ENCODE measurements at regions not wholly inside any gene's neighbourhood (a gene's known extent, or its start where the extent isn't known, plus 50 kb on each side); places are given as distances from the start of the nearest gene placed in this dataset.

- no peaks in the 10 kb centered on the region for H3K4me1 ChIP-seq
- no peak overlapping the region for H3K27ac ChIP-seq
- no peak for DNase-seq
- H3K36me3 ChIP-seq, result no peaks in the 10 kb centered on the region
- TF ChIP-seq CTCF (IDR thresholded peaks at IDR 0.05), result no peak
- TF ChIP-seq POLR2A (IDR thresholded peaks at IDR 0.05), result no peak
- no peaks in the 10 kb centered on the region for H3K27me3 ChIP-seq
- H3K4me3 ChIP-seq, result no peak overlapping the region
- intact Hi-C loops (cut with DNase I; ENCODE audit: low total_unique reads), result no loop called here
- no peaks in the 10 kb centered on the region for H3K9me3 ChIP-seq
Measured at GRCh38 chr4:177128306-177128705, 181.4 kb upstream of the NEIL3 start.

GRCh38 chr4:177131736-177132135 lies 177.9 kb upstream of the NEIL3 start:
- Histone ChIP-seq H3K4me3 (no peak overlapping the region), H3K27ac (no peak overlapping the region), H3K27me3 (no peaks in the 10 kb centered on the region), H3K9me3 (no peaks in the 10 kb centered on the region), H3K4me1 (no peaks in the 10 kb centered on the region), H3K36me3 (no peaks in the 10 kb centered on the region)
- intact Hi-C loops (cut with DNase I; ENCODE audit: low total_unique reads), result no loop called here
- no peak for DNase-seq
- TF ChIP-seq POLR2A (IDR thresholded peaks at IDR 0.05) (no peak), CTCF (IDR thresholded peaks at IDR 0.05) (no peak)

GRCh38 chr4:177147668-177148067 lies 162.0 kb upstream of the NEIL3 start:
- DNase-seq, result no peak
- no peak overlapping the region for H3K4me3 ChIP-seq
- no peaks in the 10 kb centered on the region for H3K4me1 ChIP-seq
- no peaks in the 10 kb centered on the region for H3K27me3 ChIP-seq
- H3K27ac ChIP-seq, result no peak overlapping the region
- no peaks in the 10 kb centered on the region for H3K36me3 ChIP-seq
- intact Hi-C loops (cut with DNase I; ENCODE audit: low total_unique reads), result no loop called here
- TF ChIP-seq POLR2A (IDR thresholded peaks at IDR 0.05) (no peak), CTCF (IDR thresholded peaks at IDR 0.05) (no peak)
- no peaks in the 10 kb centered on the region for H3K9me3 ChIP-seq

GRCh38 chr4:177155454-177155853 lies 154.2 kb upstream of the NEIL3 start:
- intact Hi-C loops (cut with DNase I; ENCODE audit: low total_unique reads), result no loop called here
- DNase-seq, result no peak
- TF ChIP-seq CTCF (IDR thresholded peaks at IDR 0.05) (no peak), POLR2A (IDR thresholded peaks at IDR 0.05) (no peak)
- H3K4me3 ChIP-seq, result no peak overlapping the region
- no peaks in the 10 kb centered on the region for H3K27me3 ChIP-seq
- no peak overlapping the region for H3K27ac ChIP-seq
- H3K36me3 ChIP-seq, result no peaks in the 10 kb centered on the region
- H3K9me3 ChIP-seq, result no peaks in the 10 kb centered on the region
- H3K4me1 ChIP-seq, result no peaks in the 10 kb centered on the region

- Histone ChIP-seq H3K4me3 (no peak overlapping the region), H3K4me1 (no peaks in the 10 kb centered on the region), H3K27me3 (no peaks in the 10 kb centered on the region), H3K27ac (no peak overlapping the region), H3K36me3 (no peaks in the 10 kb centered on the region), H3K9me3 (no peaks in the 10 kb centered on the region)
- intact Hi-C loops (cut with DNase I; ENCODE audit: low total_unique reads), result no loop called here
- TF ChIP-seq POLR2A (IDR thresholded peaks at IDR 0.05) (no peak), CTCF (IDR thresholded peaks at IDR 0.05) (no peak)
- DNase-seq, result no peak
Measured at GRCh38 chr4:177159600-177159999, 150.1 kb upstream of the NEIL3 start.

Measured in uterus (tissue), 3 donors.